ENCODE measurements at regions not wholly inside any gene's neighbourhood (a gene's known extent, or its start where the extent isn't known, plus 50 kb on each side); places are given as distances from the start of the nearest gene placed in this dataset.

GRCh38 chr5:133794771-133795415 lies 173.5 kb downstream of the C5orf15 start:
- DNase-seq = no peak

GRCh38 chr5:133793756-133794465 lies 174.5 kb downstream of the C5orf15 start:
- DNase-seq = no peak

GRCh38 chr5:133792655-133793054 lies 175.8 kb downstream of the C5orf15 start:
- no peak for DNase-seq

- no peak for DNase-seq
Measured at GRCh38 chr5:133792024-133792423, 176.4 kb downstream of the C5orf15 start.

GRCh38 chr5:133790898-133791297 lies 177.5 kb downstream of the C5orf15 start:
- DNase-seq = no peak

- DNase-seq = no peak
Measured at GRCh38 chr5:133789428-133789827, 177.1 kb upstream of the FSTL4 start.

GRCh38 chr5:133788121-133788520 lies 175.8 kb upstream of the FSTL4 start:
- DNase-seq = no peak

- no peak for DNase-seq
Measured at GRCh38 chr5:133786420-133786819, 174.1 kb upstream of the FSTL4 start.

GRCh38 chr5:133785182-133785581 lies 172.8 kb upstream of the FSTL4 start:
- no peak for DNase-seq

- DNase-seq = no peak
Measured at GRCh38 chr5:133783481-133783880, 171.1 kb upstream of the FSTL4 start.

GRCh38 chr5:133782736-133783135 lies 170.4 kb upstream of the FSTL4 start:
- no peak for DNase-seq

- no peak for DNase-seq
Measured at GRCh38 chr5:133781436-133782225, 169.3 kb upstream of the FSTL4 start.

- DNase-seq = no peak
Measured at GRCh38 chr5:133780619-133781280, 168.4 kb upstream of the FSTL4 start.

- DNase-seq = no peak
Measured at GRCh38 chr5:133779828-133780475, 167.6 kb upstream of the FSTL4 start.

- DNase-seq = no peak
Measured at GRCh38 chr5:133778636-133779035, 166.3 kb upstream of the FSTL4 start.

GRCh38 chr5:133777951-133778350 lies 165.6 kb upstream of the FSTL4 start:
- DNase-seq = no peak

GRCh38 chr5:133775584-133776304 lies 163.4 kb upstream of the FSTL4 start:
- no peak for DNase-seq

- no peak for DNase-seq
Measured at GRCh38 chr5:133773247-133774202, 161.2 kb upstream of the FSTL4 start.

- no peak for DNase-seq
Measured at GRCh38 chr5:133769842-133770241, 157.5 kb upstream of the FSTL4 start.

- no peak for DNase-seq
Measured at GRCh38 chr5:133763744-133764143, 151.4 kb upstream of the FSTL4 start.

- no peak for DNase-seq
Measured at GRCh38 chr5:133761632-133762031, 149.3 kb upstream of the FSTL4 start.

All from CD4-positive, alpha-beta T cell treated with Interferon gamma for 1 hour (primary cell).